GM23338 (cell line): ENCODE measurements at regions not wholly inside any gene's neighbourhood (a gene's known extent, or its start where the extent isn't known, plus 50 kb on each side); places are given as distances from the start of the nearest gene placed in this dataset.

Experiments used
- ATAC-seq: fragments of 200-7000 bp; cut with Tn5 transposase; 3 replicates; pipeline ENCODE4 v1.9.1; 2020
- DNase-seq: peaks from one replicate; pipeline ENCODE4 v3.0.0-alpha.2; 2015; ENCODE audit warnings: low spot score
- H2AFZ ChIP-seq: fragments of 200-600 bp; sonication (generic); 2 replicates; pipeline ENCODE4 v1.8.0; 2016; ENCODE audit warnings: antibody characterized with exemption, mild to moderate bottlenecking, moderate library complexity
- H3F3A ChIP-seq: fragments of 200-600 bp; sonication (generic); replicated peaks from 2 replicates; pipeline ENCODE4 v1.8.0; 2017; ENCODE audit warnings: antibody characterized with exemption, mixed run types, low read depth
- H3K27ac ChIP-seq: fragments of 200-600 bp; sonication (generic); 2 replicates; pipeline ENCODE4 v1.6.1; 2016; ENCODE audit warnings: low read depth
- H3K27me3 ChIP-seq: fragments of 200-600 bp; sonication (generic); 2 replicates; pipeline ENCODE4 v1.8.0; 2016; ENCODE audit warnings: mild to moderate bottlenecking, mixed run types, moderate library complexity; ENCODE audit not compliant: insufficient read depth
- H3K36me3 ChIP-seq: fragments of 200-600 bp; sonication (generic); 2 replicates; pipeline ENCODE4 v1.8.0; 2016; ENCODE audit warnings: mild to moderate bottlenecking; ENCODE audit not compliant: insufficient read depth
- H3K4me1 ChIP-seq: fragments of 200-600 bp; sonication (generic); 2 replicates; pipeline ENCODE4 v1.8.0; 2016; ENCODE audit warnings: mild to moderate bottlenecking, moderate library complexity; ENCODE audit not compliant: insufficient read depth
- H3K4me2 ChIP-seq: fragments of 200-600 bp; sonication (generic); 2 replicates; pipeline ENCODE4 v1.7.1; 2017; ENCODE audit warnings: mixed run types
- H3K4me3 ChIP-seq: fragments of 200-600 bp; sonication (generic); 2 replicates; pipeline ENCODE4 v1.6.1; 2016; ENCODE audit warnings: mixed run types
- H3K79me2 ChIP-seq: fragments of 200-600 bp; sonication (generic); replicated peaks from 2 replicates; pipeline ENCODE4 v1.8.0; 2017; ENCODE audit warnings: mild to moderate bottlenecking; ENCODE audit not compliant: insufficient read depth
- H3K9me2 ChIP-seq: fragments of 200-600 bp; sonication (generic); 2 replicates; pipeline ENCODE4 v1.8.0; 2017; ENCODE audit not compliant: insufficient read depth
- H4K20me1 ChIP-seq: fragments of 200-600 bp; sonication (generic); replicated peaks from 2 replicates; pipeline ENCODE4 v1.8.0; 2017; ENCODE audit warnings: mild to moderate bottlenecking; ENCODE audit not compliant: insufficient read depth
- H3K27ac Mint-ChIP-seq: 2 replicates; pipeline ENCODE4 v1.8.0; 2020; ENCODE audit warnings: inconsistent platforms, mild to moderate bottlenecking, moderate library complexity, mixed read lengths
- H3K27me3 Mint-ChIP-seq: 3 replicates; pipeline ENCODE4 v1.8.0; 2022; ENCODE audit warnings: low read depth, mild to moderate bottlenecking, moderate library complexity, mixed read lengths, inconsistent platforms; ENCODE audit not compliant: insufficient read depth, poor library complexity
- H3K36me3 Mint-ChIP-seq: 3 replicates; pipeline ENCODE4 v1.8.0; 2021; ENCODE audit warnings: low read depth, mild to moderate bottlenecking, inconsistent platforms, moderate library complexity, mixed read lengths
- H3K4me1 Mint-ChIP-seq: 3 replicates; pipeline ENCODE4 v1.8.0; 2020; ENCODE audit warnings: mild to moderate bottlenecking, inconsistent platforms, mixed read lengths
- H3K4me3 Mint-ChIP-seq: 3 replicates; pipeline ENCODE4 v1.8.0; 2021; ENCODE audit warnings: moderate library complexity, mild to moderate bottlenecking, inconsistent platforms, mixed read lengths
- H3K9me3 Mint-ChIP-seq: 3 replicates; pipeline ENCODE4 v1.8.0; 2020; ENCODE audit warnings: moderate library complexity, mild to moderate bottlenecking, inconsistent platforms, mixed read lengths
- CREB1 ChIP-seq: fragments of 250-450 bp; sonication (Bioruptor Pico); IDR thresholded peaks from 2 replicates; pipeline ENCODE4 v1.5.0; 2020; ENCODE audit warnings: low read depth, mild to moderate bottlenecking, moderate library complexity
- CTCF ChIP-seq, 2 experiments: fragments of 200-600 bp in 1 of 2; sonication (generic) in 1 of 2; conservative IDR thresholded peaks; 2 replicates each; pipeline versions ENCODE4 v1.5.1 to v1.6.1; 2016 to 2017; ENCODE audit warnings: antibody characterized with exemption in 2 of 2, low read depth in 2 of 2, mild to moderate bottlenecking in 2 of 2, moderate library complexity in 1 of 2
- EZH2 ChIP-seq: fragments of 200-600 bp; sonication (generic); IDR thresholded peaks from one replicate; pipeline ENCODE4 v1.8.0; 2017; ENCODE audit warnings: antibody characterized with exemption, mild to moderate bottlenecking, low read depth; ENCODE audit not compliant: unreplicated experiment
- EZH2phosphoT487 ChIP-seq: fragments of 200-600 bp; sonication (generic); IDR thresholded peaks from one replicate; pipeline ENCODE4 v1.8.1; 2018; ENCODE audit warnings: antibody characterized with exemption; ENCODE audit not compliant: unreplicated experiment
- JUNB ChIP-seq: IDR thresholded peaks from one replicate; pipeline ENCODE4 v1.6.1; 2016; ENCODE audit warnings: antibody characterized with exemption; ENCODE audit not compliant: unreplicated experiment
- NANOG ChIP-seq: IDR thresholded peaks from 2 replicates; pipeline ENCODE4 v1.6.1; 2016; ENCODE audit warnings: antibody characterized with exemption, borderline replicate concordance
- POLR2AphosphoS5 ChIP-seq: IDR thresholded peaks from 2 replicates; pipeline ENCODE4 v1.6.1; 2016; ENCODE audit warnings: antibody characterized with exemption, low read depth
- STAT1 ChIP-seq: IDR thresholded peaks from one replicate; pipeline ENCODE4 v1.6.1; 2016; ENCODE audit warnings: antibody characterized with exemption; ENCODE audit not compliant: unreplicated experiment
- ZNF114 ChIP-seq: fragments of 250-450 bp; sonication (Bioruptor Pico); IDR thresholded peaks from 2 replicates; pipeline ENCODE4 v1.5.0; 2020; ENCODE audit warnings: mild to moderate bottlenecking, moderate library complexity
- ZNF331 ChIP-seq: fragments of 250-450 bp; sonication (Bioruptor Pico); IDR thresholded peaks from 2 replicates; pipeline ENCODE4 v1.5.0; 2020; ENCODE audit warnings: low read depth, mild to moderate bottlenecking, moderate library complexity
- TF ChIP-seq, protein P1 (sequence below): IDR thresholded peaks from one replicate; pipeline ENCODE4 v1.6.1; 2018; ENCODE audit warnings: antibody characterized with exemption; ENCODE audit not compliant: unreplicated experiment
- TF ChIP-seq, protein P2 (sequence below): IDR thresholded peaks from 2 replicates; pipeline ENCODE4 v1.6.1; 2016; ENCODE audit warnings: antibody characterized with exemption
- TF ChIP-seq, protein P3 (sequence below): fragments of 250-450 bp; sonication (Bioruptor Pico); IDR thresholded peaks from 2 replicates; pipeline ENCODE4 v1.5.0; 2020; ENCODE audit warnings: mild to moderate bottlenecking, moderate library complexity

GRCh38 chr6:97863697-97864096 is 580.7 kb upstream of the MMS22L start:
- ATAC-seq, result no peak
- Histone ChIP-seq H3F3A (no peaks in the 10 kb centered on the region), H4K20me1 (no peaks in the 10 kb centered on the region), H3K9me2 (no peaks in the 10 kb centered on the region), H3K27me3 (no peaks in the 10 kb centered on the region), H3K36me3 (no peaks in the 10 kb centered on the region), H3K27ac (no peak overlapping the region), H3K4me3 (no peak overlapping the region), H3K4me1 (peaks cover 12% of the 10 kb centered on the region), H3K4me2 (no peak overlapping the region), H3K79me2 (no peaks in the 10 kb centered on the region), H2AFZ (no peak overlapping the region)
- no peaks in the 10 kb centered on the region for H3K27me3 Mint-ChIP-seq
- H3K27ac Mint-ChIP-seq, result no peak overlapping the region
- peaks cover 4% of the 10 kb centered on the region; the same call in 2 of the 3 replicates for H3K36me3 Mint-ChIP-seq
- peaks cover 4% of the 10 kb centered on the region; the same call in 1 of the 3 replicates for H3K9me3 Mint-ChIP-seq
- TF ChIP-seq, protein P1, sequence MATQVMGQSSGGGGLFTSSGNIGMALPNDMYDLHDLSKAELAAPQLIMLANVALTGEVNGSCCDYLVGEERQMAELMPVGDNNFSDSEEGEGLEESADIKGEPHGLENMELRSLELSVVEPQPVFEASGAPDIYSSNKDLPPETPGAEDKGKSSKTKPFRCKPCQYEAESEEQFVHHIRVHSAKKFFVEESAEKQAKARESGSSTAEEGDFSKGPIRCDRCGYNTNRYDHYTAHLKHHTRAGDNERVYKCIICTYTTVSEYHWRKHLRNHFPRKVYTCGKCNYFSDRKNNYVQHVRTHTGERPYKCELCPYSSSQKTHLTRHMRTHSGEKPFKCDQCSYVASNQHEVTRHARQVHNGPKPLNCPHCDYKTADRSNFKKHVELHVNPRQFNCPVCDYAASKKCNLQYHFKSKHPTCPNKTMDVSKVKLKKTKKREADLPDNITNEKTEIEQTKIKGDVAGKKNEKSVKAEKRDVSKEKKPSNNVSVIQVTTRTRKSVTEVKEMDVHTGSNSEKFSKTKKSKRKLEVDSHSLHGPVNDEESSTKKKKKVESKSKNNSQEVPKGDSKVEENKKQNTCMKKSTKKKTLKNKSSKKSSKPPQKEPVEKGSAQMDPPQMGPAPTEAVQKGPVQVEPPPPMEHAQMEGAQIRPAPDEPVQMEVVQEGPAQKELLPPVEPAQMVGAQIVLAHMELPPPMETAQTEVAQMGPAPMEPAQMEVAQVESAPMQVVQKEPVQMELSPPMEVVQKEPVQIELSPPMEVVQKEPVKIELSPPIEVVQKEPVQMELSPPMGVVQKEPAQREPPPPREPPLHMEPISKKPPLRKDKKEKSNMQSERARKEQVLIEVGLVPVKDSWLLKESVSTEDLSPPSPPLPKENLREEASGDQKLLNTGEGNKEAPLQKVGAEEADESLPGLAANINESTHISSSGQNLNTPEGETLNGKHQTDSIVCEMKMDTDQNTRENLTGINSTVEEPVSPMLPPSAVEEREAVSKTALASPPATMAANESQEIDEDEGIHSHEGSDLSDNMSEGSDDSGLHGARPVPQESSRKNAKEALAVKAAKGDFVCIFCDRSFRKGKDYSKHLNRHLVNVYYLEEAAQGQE, result no peak
- TF ChIP-seq EZH2 (no peak), NANOG (no peak), STAT1 (no peak), CREB1 (CRISPR knock-in tag) (no peak), JUNB (no peak), CTCF (conservative IDR thresholded peaks at IDR 0.05; ENCODE audit: low read depth in 2 of 2) (no peak), ZNF114 (CRISPR knock-in tag) (no peak), ZNF331 (no peak), POLR2AphosphoS5 (no peak), EZH2phosphoT487 (no peak)
- TF ChIP-seq, protein P2, sequence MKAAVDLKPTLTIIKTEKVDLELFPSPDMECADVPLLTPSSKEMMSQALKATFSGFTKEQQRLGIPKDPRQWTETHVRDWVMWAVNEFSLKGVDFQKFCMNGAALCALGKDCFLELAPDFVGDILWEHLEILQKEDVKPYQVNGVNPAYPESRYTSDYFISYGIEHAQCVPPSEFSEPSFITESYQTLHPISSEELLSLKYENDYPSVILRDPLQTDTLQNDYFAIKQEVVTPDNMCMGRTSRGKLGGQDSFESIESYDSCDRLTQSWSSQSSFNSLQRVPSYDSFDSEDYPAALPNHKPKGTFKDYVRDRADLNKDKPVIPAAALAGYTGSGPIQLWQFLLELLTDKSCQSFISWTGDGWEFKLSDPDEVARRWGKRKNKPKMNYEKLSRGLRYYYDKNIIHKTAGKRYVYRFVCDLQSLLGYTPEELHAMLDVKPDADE, result no peak
- TF ChIP-seq, protein P3, sequence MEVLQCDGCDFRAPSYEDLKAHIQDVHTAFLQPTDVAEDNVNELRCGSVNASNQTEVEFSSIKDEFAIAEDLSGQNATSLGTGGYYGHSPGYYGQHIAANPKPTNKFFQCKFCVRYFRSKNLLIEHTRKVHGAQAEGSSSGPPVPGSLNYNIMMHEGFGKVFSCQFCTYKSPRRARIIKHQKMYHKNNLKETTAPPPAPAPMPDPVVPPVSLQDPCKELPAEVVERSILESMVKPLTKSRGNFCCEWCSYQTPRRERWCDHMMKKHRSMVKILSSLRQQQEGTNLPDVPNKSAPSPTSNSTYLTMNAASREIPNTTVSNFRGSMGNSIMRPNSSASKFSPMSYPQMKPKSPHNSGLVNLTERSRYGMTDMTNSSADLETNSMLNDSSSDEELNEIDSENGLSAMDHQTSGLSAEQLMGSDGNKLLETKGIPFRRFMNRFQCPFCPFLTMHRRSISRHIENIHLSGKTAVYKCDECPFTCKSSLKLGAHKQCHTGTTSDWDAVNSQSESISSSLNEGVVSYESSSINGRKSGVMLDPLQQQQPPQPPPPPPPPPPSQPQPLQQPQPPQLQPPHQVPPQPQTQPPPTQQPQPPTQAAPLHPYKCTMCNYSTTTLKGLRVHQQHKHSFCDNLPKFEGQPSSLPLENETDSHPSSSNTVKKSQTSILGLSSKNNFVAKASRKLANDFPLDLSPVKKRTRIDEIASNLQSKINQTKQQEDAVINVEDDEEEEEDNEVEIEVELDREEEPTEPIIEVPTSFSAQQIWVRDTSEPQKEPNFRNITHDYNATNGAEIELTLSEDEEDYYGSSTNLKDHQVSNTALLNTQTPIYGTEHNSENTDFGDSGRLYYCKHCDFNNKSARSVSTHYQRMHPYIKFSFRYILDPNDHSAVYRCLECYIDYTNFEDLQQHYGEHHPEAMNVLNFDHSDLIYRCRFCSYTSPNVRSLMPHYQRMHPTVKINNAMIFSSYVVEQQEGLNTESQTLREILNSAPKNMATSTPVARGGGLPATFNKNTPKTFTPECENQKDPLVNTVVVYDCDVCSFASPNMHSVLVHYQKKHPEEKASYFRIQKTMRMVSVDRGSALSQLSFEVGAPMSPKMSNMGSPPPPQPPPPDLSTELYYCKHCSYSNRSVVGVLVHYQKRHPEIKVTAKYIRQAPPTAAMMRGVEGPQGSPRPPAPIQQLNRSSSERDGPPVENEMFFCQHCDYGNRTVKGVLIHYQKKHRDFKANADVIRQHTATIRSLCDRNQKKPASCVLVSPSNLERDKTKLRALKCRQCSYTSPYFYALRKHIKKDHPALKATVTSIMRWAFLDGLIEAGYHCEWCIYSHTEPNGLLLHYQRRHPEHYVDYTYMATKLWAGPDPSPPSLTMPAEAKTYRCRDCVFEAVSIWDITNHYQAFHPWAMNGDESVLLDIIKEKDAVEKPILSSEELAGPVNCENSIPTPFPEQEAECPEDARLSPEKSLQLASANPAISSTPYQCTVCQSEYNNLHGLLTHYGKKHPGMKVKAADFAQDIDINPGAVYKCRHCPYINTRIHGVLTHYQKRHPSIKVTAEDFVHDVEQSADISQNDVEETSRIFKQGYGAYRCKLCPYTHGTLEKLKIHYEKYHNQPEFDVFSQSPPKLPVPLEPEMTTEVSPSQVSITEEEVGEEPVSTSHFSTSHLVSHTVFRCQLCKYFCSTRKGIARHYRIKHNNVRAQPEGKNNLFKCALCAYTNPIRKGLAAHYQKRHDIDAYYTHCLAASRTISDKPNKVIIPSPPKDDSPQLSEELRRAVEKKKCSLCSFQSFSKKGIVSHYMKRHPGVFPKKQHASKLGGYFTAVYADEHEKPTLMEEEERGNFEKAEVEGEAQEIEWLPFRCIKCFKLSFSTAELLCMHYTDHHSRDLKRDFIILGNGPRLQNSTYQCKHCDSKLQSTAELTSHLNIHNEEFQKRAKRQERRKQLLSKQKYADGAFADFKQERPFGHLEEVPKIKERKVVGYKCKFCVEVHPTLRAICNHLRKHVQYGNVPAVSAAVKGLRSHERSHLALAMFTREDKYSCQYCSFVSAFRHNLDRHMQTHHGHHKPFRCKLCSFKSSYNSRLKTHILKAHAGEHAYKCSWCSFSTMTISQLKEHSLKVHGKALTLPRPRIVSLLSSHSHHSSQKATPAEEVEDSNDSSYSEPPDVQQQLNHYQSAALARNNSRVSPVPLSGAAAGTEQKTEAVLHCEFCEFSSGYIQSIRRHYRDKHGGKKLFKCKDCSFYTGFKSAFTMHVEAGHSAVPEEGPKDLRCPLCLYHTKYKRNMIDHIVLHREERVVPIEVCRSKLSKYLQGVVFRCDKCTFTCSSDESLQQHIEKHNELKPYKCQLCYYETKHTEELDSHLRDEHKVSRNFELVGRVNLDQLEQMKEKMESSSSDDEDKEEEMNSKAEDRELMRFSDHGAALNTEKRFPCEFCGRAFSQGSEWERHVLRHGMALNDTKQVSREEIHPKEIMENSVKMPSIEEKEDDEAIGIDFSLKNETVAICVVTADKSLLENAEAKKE, result no peak
- DNase-seq, result no peak
- H3K4me1 Mint-ChIP-seq, result peaks cover 8% of the 10 kb centered on the region; the same call in 2 of the 3 replicates
- no peak overlapping the region for H3K4me3 Mint-ChIP-seq
